ENCODE measurements at regions not wholly inside any gene's neighbourhood (a gene's known extent, or its start where the extent isn't known, plus 50 kb on each side); places are given as distances from the start of the nearest gene placed in this dataset.
A peak's percentile ranks its signal among the peaks of the same experiment; 100 is the strongest.

GRCh38 chr13:112152846-112153245 lies 85.9 kb downstream of the SOX1 start:
- CTCF ChIA-PET (ENCODE audit: partially characterized antibody) = no interaction called here
- intact Hi-C loops (cut with micrococcal nuclease) = no loop called here
- Histone ChIP-seq H3K9me3 (ENCODE audit: control insufficient read depth in 1 of 2, low read length in 2 of 2) (no peaks in the 10 kb centered on the region), H3K4me1 (ENCODE audit: insufficient read depth, low read length) (no peaks in the 10 kb centered on the region), H3K27ac (ENCODE audit: low read depth, low read length) (no peak overlapping the region), H3K36me3 (ENCODE audit: insufficient read depth, low read length) (no peaks in the 10 kb centered on the region), H3K27me3 (ENCODE audit: insufficient read depth, low read length) (no peaks in the 10 kb centered on the region), H3K4me3 (ENCODE audit: low read length in 2 of 2) (no peak overlapping the region)
- POLR2A ChIA-PET (ENCODE audit: partially characterized antibody) = no interaction called here
- Mint-ChIP-seq H3K4me3 (no peak overlapping the region), H3K4me1 (no peaks in the 10 kb centered on the region), H3K9me3 (peaks cover 0 to 5% (median 2%) of the 10 kb centered on the region in 8 donors), H3K27ac (no peak overlapping the region), H3K27me3 (peaks cover 0 to 4% of the 10 kb centered on the region in 2 donors), H3K36me3 (no peaks in the 10 kb centered on the region)
- no peak for DNase-seq

- no peaks in the 10 kb centered on the region for H3K4me1 Mint-ChIP-seq
- Histone ChIP-seq H3K27ac (ENCODE audit: low read depth, low read length) (no peak overlapping the region), H3K36me3 (ENCODE audit: insufficient read depth, low read length) (no peaks in the 10 kb centered on the region), H3K4me3 (ENCODE audit: low read length in 2 of 2) (no peak overlapping the region), H3K9me3 (ENCODE audit: control insufficient read depth in 1 of 2, low read length in 2 of 2) (no peaks in the 10 kb centered on the region), H3K27me3 (ENCODE audit: insufficient read depth, low read length) (no peaks in the 10 kb centered on the region), H3K4me1 (ENCODE audit: insufficient read depth, low read length) (no peaks in the 10 kb centered on the region)
- peak overlapping the region in 1 of 7 donors; percentile 17 for H3K27ac Mint-ChIP-seq
- peaks cover 0 to 4% of the 10 kb centered on the region in 2 donors for H3K27me3 Mint-ChIP-seq
- peaks cover 0 to 6% (median 3%) of the 10 kb centered on the region in 8 donors for H3K9me3 Mint-ChIP-seq
- DNase-seq = no peak
- H3K4me3 Mint-ChIP-seq = no peak overlapping the region
- intact Hi-C loops (cut with micrococcal nuclease) = no loop called here
- no peaks in the 10 kb centered on the region for H3K36me3 Mint-ChIP-seq
- ChIA-PET CTCF (ENCODE audit: partially characterized antibody) (no interaction called here), POLR2A (ENCODE audit: partially characterized antibody) (no interaction called here)
Observed at GRCh38 chr13:112153364-112153763, 86.4 kb downstream of the SOX1 start.

- CTCF ChIA-PET (ENCODE audit: partially characterized antibody) = no interaction called here
- H3K36me3 ChIP-seq (ENCODE audit: insufficient read depth, low read length) = no peaks in the 10 kb centered on the region
- no peak overlapping the region for H3K27ac ChIP-seq (ENCODE audit: low read depth, low read length)
- no peaks in the 10 kb centered on the region for H3K27me3 ChIP-seq (ENCODE audit: insufficient read depth, low read length)
- Mint-ChIP-seq H3K9me3 (peaks cover 0 to 6% (median 2%) of the 10 kb centered on the region in 8 donors), H3K4me3 (no peak overlapping the region), H3K36me3 (no peaks in the 10 kb centered on the region), H3K4me1 (no peaks in the 10 kb centered on the region), H3K27me3 (peaks cover 2 to 4% of the 10 kb centered on the region in 2 donors), H3K27ac (no peak overlapping the region)
- no peaks in the 10 kb centered on the region for H3K9me3 ChIP-seq (ENCODE audit: control insufficient read depth in 1 of 2, low read length in 2 of 2)
- no peaks in the 10 kb centered on the region for H3K4me1 ChIP-seq (ENCODE audit: insufficient read depth, low read length)
- intact Hi-C loops (cut with micrococcal nuclease) = no loop called here
- POLR2A ChIA-PET (ENCODE audit: partially characterized antibody) = no interaction called here
- DNase-seq = no peak
- H3K4me3 ChIP-seq (ENCODE audit: low read length in 2 of 2) = no peak overlapping the region
Observed at GRCh38 chr13:112153846-112154245, 86.9 kb downstream of the SOX1 start.

DNA sequence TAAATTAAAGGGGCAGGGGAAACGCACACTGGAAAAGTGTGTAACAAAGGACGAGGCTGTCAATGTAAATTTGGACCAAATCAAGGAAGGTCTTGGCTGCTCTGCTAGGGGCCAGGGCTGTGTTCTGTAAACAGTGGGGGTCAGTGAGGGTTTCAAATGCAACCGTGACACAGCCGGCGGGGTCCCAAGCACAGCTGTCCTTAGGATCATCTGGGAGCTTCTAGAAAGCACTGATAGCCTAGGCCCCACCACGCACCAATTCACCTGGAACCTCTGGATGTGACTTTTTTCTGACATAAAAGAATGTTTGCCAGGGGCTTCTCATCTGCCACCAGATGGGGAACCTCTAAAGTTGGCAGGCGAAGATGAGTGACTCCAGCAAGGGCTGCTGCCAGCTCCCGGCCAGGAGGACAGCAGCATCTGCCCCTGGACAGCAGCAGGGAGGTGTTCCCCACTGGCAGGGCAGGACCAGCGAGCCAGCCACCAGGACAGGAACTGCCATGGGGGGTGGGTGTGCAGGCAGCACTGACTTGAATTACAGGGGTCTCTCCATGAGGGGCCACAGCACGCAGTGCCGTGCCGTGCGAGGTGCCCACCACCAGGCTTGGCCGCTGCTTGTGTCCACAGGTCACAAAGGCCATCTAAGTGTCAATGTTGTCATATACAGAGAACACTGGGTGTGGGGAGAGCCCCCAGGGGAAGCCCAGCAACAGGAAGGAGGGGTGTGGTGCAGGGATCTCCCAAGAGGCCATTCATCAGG lies 87.5 kb downstream of the SOX1 start:
- no peaks in the 10 kb centered on the region for H3K36me3 Mint-ChIP-seq
- Histone ChIP-seq H3K9me3 (ENCODE audit: control insufficient read depth in 1 of 2, low read length in 2 of 2) (no peaks in the 10 kb centered on the region), H3K27ac (ENCODE audit: low read depth, low read length) (no peak overlapping the region), H3K27me3 (ENCODE audit: insufficient read depth, low read length) (no peaks in the 10 kb centered on the region), H3K4me1 (ENCODE audit: insufficient read depth, low read length) (no peaks in the 10 kb centered on the region), H3K36me3 (ENCODE audit: insufficient read depth, low read length) (no peaks in the 10 kb centered on the region), H3K4me3 (ENCODE audit: low read length in 2 of 2) (no peak overlapping the region)
- H3K4me1 Mint-ChIP-seq = no peaks in the 10 kb centered on the region
- intact Hi-C loops (cut with micrococcal nuclease) = no loop called here
- DNase-seq = no peak
- CTCF ChIA-PET (ENCODE audit: partially characterized antibody) = no interaction called here
- H3K4me3 Mint-ChIP-seq = no peak overlapping the region
- H3K27ac Mint-ChIP-seq = no peak overlapping the region
- POLR2A ChIA-PET (ENCODE audit: partially characterized antibody) = no interaction called here
- H3K9me3 Mint-ChIP-seq = peaks cover 0 to 6% (median 0%) of the 10 kb centered on the region in 8 donors
- H3K27me3 Mint-ChIP-seq = peaks cover 3 to 4% of the 10 kb centered on the region in 2 donors

DNA sequence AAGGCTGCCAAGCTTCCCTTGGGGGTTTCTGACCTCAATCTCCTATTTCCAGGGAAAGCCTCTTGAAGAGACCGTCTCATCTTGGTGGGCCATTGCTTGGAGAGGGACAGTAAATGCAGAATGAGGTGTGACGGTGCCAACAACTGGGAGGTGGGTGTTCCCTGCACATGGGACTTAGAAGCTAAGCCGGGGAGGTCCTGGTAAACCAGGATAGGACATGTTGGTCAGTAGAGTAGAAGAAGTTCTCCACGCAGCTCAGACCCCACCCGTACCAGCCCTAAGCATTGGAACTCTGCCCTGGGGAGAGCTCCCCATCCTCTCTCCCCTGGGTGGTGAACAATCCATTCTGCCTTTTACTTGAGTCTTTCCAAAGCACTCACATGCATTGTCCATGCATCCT lies 92.0 kb downstream of the SOX1 start:
- H3K4me3 ChIP-seq (ENCODE audit: low read length in 2 of 2) = no peak overlapping the region
- intact Hi-C loops (cut with micrococcal nuclease) = no loop called here
- ChIA-PET CTCF (ENCODE audit: partially characterized antibody) (no interaction called here), POLR2A (ENCODE audit: partially characterized antibody) (no interaction called here)
- H3K9me3 ChIP-seq (ENCODE audit: control insufficient read depth in 1 of 2, low read length in 2 of 2) = no peaks in the 10 kb centered on the region
- DNase-seq = no peak
- H3K36me3 ChIP-seq (ENCODE audit: insufficient read depth, low read length) = no peaks in the 10 kb centered on the region
- Mint-ChIP-seq H3K4me1 (peaks cover 0 to 4% (median 0%) of the 10 kb centered on the region in 4 donors), H3K27me3 (peaks cover 6 to 7% of the 10 kb centered on the region in 2 donors), H3K4me3 (no peak overlapping the region), H3K36me3 (no peaks in the 10 kb centered on the region), H3K9me3 (peaks cover 0 to 6% (median under 1%) of the 10 kb centered on the region in 8 donors), H3K27ac (no peak overlapping the region)
- no peak overlapping the region for H3K27ac ChIP-seq (ENCODE audit: low read depth, low read length)
- H3K4me1 ChIP-seq (ENCODE audit: insufficient read depth, low read length) = no peaks in the 10 kb centered on the region
- H3K27me3 ChIP-seq (ENCODE audit: insufficient read depth, low read length) = no peaks in the 10 kb centered on the region

GRCh38 chr13:112159575-112160547 lies 92.9 kb downstream of the SOX1 start:
- no peak for DNase-seq
- Histone ChIP-seq H3K27me3 (ENCODE audit: insufficient read depth, low read length) (no peaks in the 10 kb centered on the region), H3K4me1 (ENCODE audit: insufficient read depth, low read length) (no peaks in the 10 kb centered on the region), H3K27ac (ENCODE audit: low read depth, low read length) (no peak overlapping the region), H3K9me3 (ENCODE audit: control insufficient read depth in 1 of 2, low read length in 2 of 2) (no peaks in the 10 kb centered on the region), H3K36me3 (ENCODE audit: insufficient read depth, low read length) (no peaks in the 10 kb centered on the region), H3K4me3 (ENCODE audit: low read length in 2 of 2) (no peak overlapping the region)
- H3K4me1 Mint-ChIP-seq = peaks cover 0 to 4% (median 0%) of the 10 kb centered on the region in 4 donors
- no peak overlapping the region for H3K27ac Mint-ChIP-seq
- H3K9me3 Mint-ChIP-seq = peaks cover 0 to 6% (median under 1%) of the 10 kb centered on the region in 8 donors
- intact Hi-C loops (cut with micrococcal nuclease) = no loop called here
- H3K36me3 Mint-ChIP-seq = no peaks in the 10 kb centered on the region
- H3K27me3 Mint-ChIP-seq = peaks cover 6 to 7% of the 10 kb centered on the region in 2 donors
- ChIA-PET CTCF (ENCODE audit: partially characterized antibody) (no interaction called here), POLR2A (ENCODE audit: partially characterized antibody) (no interaction called here)
- no peak overlapping the region for H3K4me3 Mint-ChIP-seq

DNA sequence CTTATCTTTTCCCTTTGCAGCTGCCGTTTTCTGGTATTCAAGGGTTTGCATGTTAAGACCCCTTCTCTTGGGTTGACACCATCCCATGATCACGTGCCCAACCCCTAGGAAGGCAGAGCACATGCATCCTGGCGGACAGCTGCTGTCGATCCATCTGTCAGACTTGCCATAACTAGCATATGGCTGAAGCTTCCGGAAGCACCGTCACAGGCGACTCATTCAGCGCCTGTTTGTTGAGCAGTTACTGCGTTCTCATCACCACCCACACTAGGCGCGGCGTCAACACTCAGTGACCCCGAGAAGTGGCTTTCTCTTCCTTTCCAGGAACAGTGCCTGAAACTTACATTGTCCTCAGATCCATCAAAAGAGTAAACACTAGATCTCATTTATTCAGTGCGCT lies 93.6 kb downstream of the SOX1 start:
- H3K27ac Mint-ChIP-seq = no peak overlapping the region
- peaks cover 0 to 6% (median under 1%) of the 10 kb centered on the region in 8 donors for H3K9me3 Mint-ChIP-seq
- Histone ChIP-seq H3K4me3 (ENCODE audit: low read length in 2 of 2) (no peak overlapping the region), H3K4me1 (ENCODE audit: insufficient read depth, low read length) (no peaks in the 10 kb centered on the region), H3K27ac (ENCODE audit: low read depth, low read length) (no peak overlapping the region), H3K9me3 (ENCODE audit: control insufficient read depth in 1 of 2, low read length in 2 of 2) (no peaks in the 10 kb centered on the region), H3K36me3 (ENCODE audit: insufficient read depth, low read length) (no peaks in the 10 kb centered on the region), H3K27me3 (ENCODE audit: insufficient read depth, low read length) (no peaks in the 10 kb centered on the region)
- H3K4me3 Mint-ChIP-seq = no peak overlapping the region
- POLR2A ChIA-PET (ENCODE audit: partially characterized antibody) = no interaction called here
- H3K27me3 Mint-ChIP-seq = peaks cover 6 to 7% of the 10 kb centered on the region in 2 donors
- no peak for DNase-seq
- peaks cover 0 to 4% (median 0%) of the 10 kb centered on the region in 4 donors for H3K4me1 Mint-ChIP-seq
- no peaks in the 10 kb centered on the region for H3K36me3 Mint-ChIP-seq
- intact Hi-C loops (cut with micrococcal nuclease) = no loop called here
- CTCF ChIA-PET (ENCODE audit: partially characterized antibody) = no interaction called here
